GM12878 (cell line): ENCODE measurements at regions not wholly inside any gene's neighbourhood (a gene's known extent, or its start where the extent isn't known, plus 50 kb on each side); places are given as distances from the start of the nearest gene placed in this dataset.

ENCODE experiments used
- BRCA1 ChIP-seq: IDR thresholded peaks from 2 replicates; pipeline ENCODE4 v1.6.1; 2011; ENCODE audit warnings: low read depth, low read length, improper control_type of control experiment
- KDM1A ChIP-seq: fragments of 200-600 bp; sonication (generic); IDR thresholded peaks from 2 replicates; pipeline ENCODE4 v1.6.1; 2016; ENCODE audit warnings: borderline replicate concordance
- PAX5 ChIP-seq: IDR thresholded peaks from 2 replicates; pipeline ENCODE4 v1.6.1; 2011; ENCODE audit warnings: low read depth, low read length, borderline replicate concordance
- TAF1 ChIP-seq: IDR thresholded peaks from 2 replicates; pipeline ENCODE4 v1.6.1; 2011; ENCODE audit warnings: mild to moderate bottlenecking, low read depth, low read length, borderline replicate concordance
- TF ChIP-seq, protein P1 (sequence below): fragments of 450-650 bp; formaldehyde crosslinking; IDR thresholded peaks from 2 replicates; pipeline ENCODE4 v1.4.0; 2020; ENCODE audit warnings: mild to moderate bottlenecking, moderate library complexity

GRCh38 chr6:165746331-165746730, 83.3 kb upstream of the PDE10A start:
- TF ChIP-seq PAX5 = no peak
- TF ChIP-seq KDM1A = no peak
- TF ChIP-seq TAF1 = no peak
- TF ChIP-seq, protein P1, sequence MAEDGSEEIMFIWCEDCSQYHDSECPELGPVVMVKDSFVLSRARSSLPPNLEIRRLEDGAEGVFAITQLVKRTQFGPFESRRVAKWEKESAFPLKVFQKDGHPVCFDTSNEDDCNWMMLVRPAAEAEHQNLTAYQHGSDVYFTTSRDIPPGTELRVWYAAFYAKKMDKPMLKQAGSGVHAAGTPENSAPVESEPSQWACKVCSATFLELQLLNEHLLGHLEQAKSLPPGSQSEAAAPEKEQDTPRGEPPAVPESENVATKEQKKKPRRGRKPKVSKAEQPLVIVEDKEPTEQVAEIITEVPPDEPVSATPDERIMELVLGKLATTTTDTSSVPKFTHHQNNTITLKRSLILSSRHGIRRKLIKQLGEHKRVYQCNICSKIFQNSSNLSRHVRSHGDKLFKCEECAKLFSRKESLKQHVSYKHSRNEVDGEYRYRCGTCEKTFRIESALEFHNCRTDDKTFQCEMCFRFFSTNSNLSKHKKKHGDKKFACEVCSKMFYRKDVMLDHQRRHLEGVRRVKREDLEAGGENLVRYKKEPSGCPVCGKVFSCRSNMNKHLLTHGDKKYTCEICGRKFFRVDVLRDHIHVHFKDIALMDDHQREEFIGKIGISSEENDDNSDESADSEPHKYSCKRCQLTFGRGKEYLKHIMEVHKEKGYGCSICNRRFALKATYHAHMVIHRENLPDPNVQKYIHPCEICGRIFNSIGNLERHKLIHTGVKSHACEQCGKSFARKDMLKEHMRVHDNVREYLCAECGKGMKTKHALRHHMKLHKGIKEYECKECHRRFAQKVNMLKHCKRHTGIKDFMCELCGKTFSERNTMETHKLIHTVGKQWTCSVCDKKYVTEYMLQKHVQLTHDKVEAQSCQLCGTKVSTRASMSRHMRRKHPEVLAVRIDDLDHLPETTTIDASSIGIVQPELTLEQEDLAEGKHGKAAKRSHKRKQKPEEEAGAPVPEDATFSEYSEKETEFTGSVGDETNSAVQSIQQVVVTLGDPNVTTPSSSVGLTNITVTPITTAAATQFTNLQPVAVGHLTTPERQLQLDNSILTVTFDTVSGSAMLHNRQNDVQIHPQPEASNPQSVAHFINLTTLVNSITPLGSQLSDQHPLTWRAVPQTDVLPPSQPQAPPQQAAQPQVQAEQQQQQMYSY = no peak
- TF ChIP-seq BRCA1 = no peak
